ENCODE measurements at regions not wholly inside any gene's neighbourhood (a gene's known extent, or its start where the extent isn't known, plus 50 kb on each side); places are given as distances from the start of the nearest gene placed in this dataset.

DNA sequence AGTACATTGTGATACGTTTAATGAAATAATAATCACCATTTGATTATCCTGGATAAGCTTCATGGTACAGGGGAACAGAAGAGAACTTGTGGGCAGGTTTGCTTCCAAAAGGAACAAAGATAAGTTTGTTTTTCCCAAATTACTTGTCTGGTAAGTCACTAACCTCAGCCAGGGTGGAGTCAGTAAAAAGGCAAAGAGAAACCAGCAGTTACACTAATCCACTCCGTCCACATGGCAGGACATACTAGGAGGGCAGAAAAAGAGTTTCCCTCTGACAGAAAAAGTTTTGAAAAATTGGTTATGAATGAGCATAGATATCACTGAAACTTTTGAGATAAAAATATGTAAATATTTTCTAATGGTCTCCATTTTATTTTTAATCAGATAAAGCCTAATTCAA, 285.9 kb downstream of the IL15 start:
- DNase-seq (ENCODE audit: low spot score), result no peak

DNA sequence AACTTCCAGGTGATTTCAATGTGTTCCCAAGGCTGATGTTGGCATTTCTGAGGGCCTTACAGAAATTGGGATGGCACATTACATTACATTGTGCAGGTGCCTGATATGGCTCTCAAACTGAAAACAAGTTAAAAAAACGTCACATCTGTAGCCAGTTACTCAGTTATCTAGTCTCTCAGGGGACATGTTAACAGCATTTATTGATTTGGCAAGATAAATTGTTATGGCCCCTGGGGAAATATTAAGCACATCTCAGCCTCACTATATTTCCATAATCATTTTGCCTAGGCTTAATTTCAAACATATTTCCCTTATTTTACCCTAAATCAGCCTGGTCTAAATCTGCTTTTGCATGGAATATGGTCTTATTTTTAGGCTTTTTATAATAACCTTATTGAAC, 290.0 kb downstream of the IL15 start:
- DNase-seq (ENCODE audit: low spot score), result no peak

DNA sequence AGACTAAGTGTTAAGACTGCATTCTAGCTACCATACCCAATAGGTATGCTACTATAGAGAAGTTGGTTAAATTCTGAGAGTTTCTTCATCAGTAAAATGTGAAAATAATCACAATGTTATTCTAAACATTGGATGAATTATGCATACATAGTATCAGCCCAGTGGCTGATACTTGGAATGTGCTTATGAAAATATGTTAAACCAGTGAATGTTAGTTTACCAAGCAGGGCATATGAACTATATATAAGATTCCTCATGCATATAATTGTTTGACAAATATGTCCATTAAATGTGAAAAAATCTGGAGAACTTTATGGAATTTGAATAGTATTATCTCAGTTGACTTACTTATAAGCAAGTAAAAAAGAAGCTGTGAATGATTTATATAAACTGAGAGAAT, 296.1 kb downstream of the IL15 start:
- DNase-seq (ENCODE audit: low spot score), result no peak

DNA sequence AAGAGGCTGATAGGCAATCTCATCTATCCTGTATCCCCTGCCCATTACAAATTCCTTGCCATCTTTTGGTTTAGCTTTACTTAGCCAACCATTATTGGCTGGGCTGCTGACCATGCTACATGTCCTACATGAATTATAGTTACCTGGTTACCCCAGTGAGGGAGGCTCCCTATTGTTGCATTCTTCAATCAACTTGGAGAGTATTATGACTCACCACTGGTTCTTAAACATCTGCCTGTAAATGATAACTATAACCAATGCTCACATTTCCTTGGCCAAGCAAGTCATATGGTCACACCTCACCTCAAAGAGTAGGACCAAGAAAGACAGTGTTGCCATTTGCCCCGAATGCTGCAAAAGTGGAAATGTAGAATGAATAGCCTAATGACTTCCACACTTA, 297.6 kb downstream of the IL15 start:
- no peak for DNase-seq (ENCODE audit: low spot score)

DNA sequence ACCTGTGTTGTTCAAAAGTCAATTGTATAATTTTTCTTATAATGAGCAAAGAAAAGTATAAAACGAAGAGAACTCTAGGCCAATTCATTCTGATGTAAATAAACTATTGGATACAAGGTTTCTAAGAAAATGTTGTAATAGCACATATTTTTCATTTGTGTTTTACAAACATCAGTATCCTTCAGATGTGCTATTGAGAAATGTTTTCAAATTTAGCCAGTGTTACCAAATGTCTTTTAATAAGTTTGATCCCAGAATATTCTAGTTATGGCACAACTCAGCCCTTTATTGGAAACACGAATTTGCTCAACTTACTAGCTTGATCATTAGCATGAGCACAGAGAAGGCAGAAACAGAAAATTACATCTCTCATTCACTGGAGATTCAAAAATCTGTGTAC, 319.3 kb downstream of the IL15 start:
- DNase-seq (ENCODE audit: low spot score), result no peak

DNA sequence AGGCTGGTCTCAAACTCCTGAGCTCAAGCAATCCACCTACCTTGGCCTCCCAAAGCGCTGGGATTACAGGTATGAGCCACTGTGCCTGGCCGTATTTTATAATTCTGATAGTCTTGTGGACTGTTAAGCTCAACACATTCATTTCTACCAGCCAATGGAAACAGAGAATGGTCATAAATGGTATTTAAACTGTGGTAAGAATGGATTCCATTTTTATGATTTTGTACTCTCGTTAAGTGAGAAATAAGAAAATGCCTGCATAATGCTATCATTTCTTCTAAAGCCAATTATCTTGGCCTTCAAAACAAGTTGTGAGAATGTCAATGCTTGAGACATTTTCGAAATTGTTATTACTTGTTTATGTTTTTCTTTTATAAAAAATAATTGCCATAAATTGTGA, 321.0 kb downstream of the IL15 start:
- no peak for DNase-seq (ENCODE audit: low spot score)

DNA sequence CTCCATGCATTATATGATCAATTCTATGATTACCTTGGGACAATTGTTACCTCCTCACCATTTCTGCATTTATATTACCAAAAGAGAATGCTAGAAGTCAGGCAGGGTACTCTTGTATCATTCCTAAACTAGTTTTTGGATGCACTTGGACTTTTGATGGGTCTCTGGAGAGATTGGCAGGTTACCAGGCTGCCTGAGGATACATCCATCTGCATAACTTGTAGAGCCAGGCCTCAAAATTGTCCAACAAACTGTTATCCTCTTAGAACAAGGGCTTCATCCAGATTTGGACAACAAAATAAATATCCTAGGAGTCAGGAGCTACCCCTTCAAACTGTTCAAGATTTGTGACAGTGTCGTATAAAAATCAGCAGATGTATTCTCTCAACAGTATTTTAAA, 326.1 kb downstream of the IL15 start:
- no peak for DNase-seq (ENCODE audit: low spot score)

DNA sequence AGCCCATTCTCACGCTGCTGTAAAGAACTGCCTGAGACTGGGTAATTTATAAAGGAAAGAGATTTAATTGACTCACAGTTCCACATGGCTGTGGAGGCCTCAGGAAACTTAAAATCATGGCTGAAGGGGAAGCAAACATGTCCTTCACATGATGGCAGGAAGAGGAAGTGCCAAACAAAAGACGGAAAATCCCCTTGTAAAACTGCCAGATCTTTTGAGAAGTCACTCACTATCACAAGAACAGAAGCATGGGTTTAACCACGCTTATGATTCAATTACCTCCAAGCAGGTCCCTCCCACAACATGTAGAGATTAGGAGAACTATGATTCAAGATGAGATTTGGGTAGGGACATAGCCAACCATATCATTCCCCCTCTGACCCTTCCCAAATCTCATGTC, 335.5 kb downstream of the IL15 start:
- DNase-seq (ENCODE audit: low spot score), result no peak

DNA sequence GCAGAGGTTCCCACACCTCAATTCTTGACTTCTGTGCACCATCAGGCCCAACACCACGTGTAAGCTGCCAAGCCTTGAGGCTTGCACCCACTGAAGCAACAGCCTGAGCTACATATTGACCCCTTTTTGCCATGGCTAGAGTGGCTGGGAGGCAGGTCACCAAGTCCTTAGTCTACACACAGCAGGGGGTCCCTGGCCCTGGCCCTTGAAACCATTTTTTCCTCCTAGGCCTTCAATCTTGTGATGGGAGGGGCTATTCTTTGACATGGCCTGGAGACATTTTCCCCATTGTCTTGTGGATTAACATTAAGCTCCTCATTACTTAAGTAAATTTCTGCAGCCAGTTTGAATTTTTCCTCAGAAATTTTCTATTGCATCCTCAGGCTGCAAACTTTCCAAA, 336.6 kb downstream of the IL15 start:
- no peak for DNase-seq (ENCODE audit: low spot score)
